ENCODE measurements at regions not wholly inside any gene's neighbourhood (a gene's known extent, or its start where the extent isn't known, plus 50 kb on each side); places are given as distances from the start of the nearest gene placed in this dataset.

GRCh38 chr15:99447497-99448371 is 118.0 kb upstream of the MEF2A start:
- H3K4me3 ChIP-seq, result no peak overlapping the region
- 51% methylated on average over 28 of the region's 28 CpGs for WGBS
- no peaks in the 10 kb centered on the region for H3K9me3 ChIP-seq
- TF ChIP-seq CTCF (IDR thresholded peaks at IDR 0.05), result no peak
- no peak for TF ChIP-seq POLR2AphosphoS5 (IDR thresholded peaks at IDR 0.05)
- no peak for TF ChIP-seq POLR2A (IDR thresholded peaks at IDR 0.05)
- no peaks in the 10 kb centered on the region for H3K36me3 ChIP-seq
- no peak for DNase-seq (ENCODE audit: low spot score)
- intact Hi-C loops (cut with DNase I), result no loop called here
- no peaks in the 10 kb centered on the region for H3K27me3 ChIP-seq (replicated peaks; ENCODE audit: insufficient read depth)
- H3K27ac ChIP-seq, result no peak overlapping the region
- no peaks in the 10 kb centered on the region for H3K4me1 ChIP-seq (replicated peaks)

GRCh38 chr15:99449514-99449913 is 116.3 kb upstream of the MEF2A start:
- peaks cover 3% of the 10 kb centered on the region for H3K4me1 ChIP-seq (replicated peaks)
- no peaks in the 10 kb centered on the region for H3K9me3 ChIP-seq
- DNase-seq (ENCODE audit: low spot score), result no peak
- H3K27me3 ChIP-seq (replicated peaks; ENCODE audit: insufficient read depth), result no peaks in the 10 kb centered on the region
- H3K36me3 ChIP-seq, result no peaks in the 10 kb centered on the region
- H3K27ac ChIP-seq, result no peak overlapping the region
- WGBS, result 91% methylated on average over 4 of the region's 4 CpGs
- no peak for TF ChIP-seq POLR2A (IDR thresholded peaks at IDR 0.05)
- no peak for TF ChIP-seq POLR2AphosphoS5 (IDR thresholded peaks at IDR 0.05)
- no peak for TF ChIP-seq CTCF (IDR thresholded peaks at IDR 0.05)
- intact Hi-C loops (cut with DNase I), result no loop called here
- H3K4me3 ChIP-seq, result no peak overlapping the region

- Histone ChIP-seq H3K27me3 (replicated peaks; ENCODE audit: insufficient read depth) (no peaks in the 10 kb centered on the region), H3K27ac (no peak overlapping the region)
Observed at GRCh38 chr15:99450896-99451358, 114.9 kb upstream of the MEF2A start.

GRCh38 chr15:99451484-99451883 is 114.3 kb upstream of the MEF2A start:
- intact Hi-C loops (cut with DNase I), result loop anchor here (5.0 kb wide), 1 partner anchor 36 kb away; no protein-coding TSS in a partner anchor
- Histone ChIP-seq H3K36me3 (no peaks in the 10 kb centered on the region), H3K9me3 (no peaks in the 10 kb centered on the region), H3K27me3 (replicated peaks; ENCODE audit: insufficient read depth) (no peaks in the 10 kb centered on the region), H3K4me3 (no peak overlapping the region), H3K27ac (no peak overlapping the region), H3K4me1 (replicated peaks) (peaks cover 6% of the 10 kb centered on the region)
- TF ChIP-seq CTCF (IDR thresholded peaks at IDR 0.05) (no peak), POLR2A (IDR thresholded peaks at IDR 0.05) (no peak), POLR2AphosphoS5 (IDR thresholded peaks at IDR 0.05) (no peak)
- no peak for DNase-seq (ENCODE audit: low spot score)
- 92% methylated on average over 3 of the region's 3 CpGs for WGBS

More at GRCh38 chr15:99450896-99451358, 114.9 kb upstream of the MEF2A start:
- Histone ChIP-seq H3K4me1 (replicated peaks) (peaks cover 6% of the 10 kb centered on the region), H3K4me3 (no peak overlapping the region), H3K9me3 (no peaks in the 10 kb centered on the region), H3K36me3 (no peaks in the 10 kb centered on the region)
- WGBS, result 48% methylated on average over 14 of the region's 14 CpGs
- TF ChIP-seq POLR2AphosphoS5 (IDR thresholded peaks at IDR 0.05), result no peak
- TF ChIP-seq POLR2A (IDR thresholded peaks at IDR 0.05), result no peak
- TF ChIP-seq CTCF (IDR thresholded peaks at IDR 0.05), result no peak
- DNase-seq (ENCODE audit: low spot score), result peak; percentile 39
- intact Hi-C loops (cut with DNase I), result loop anchor here (5.0 kb wide), 1 partner anchor 36 kb away; no protein-coding TSS in a partner anchor
